HG03045 (cell line): ENCODE measurements at regions not wholly inside any gene's neighbourhood (a gene's known extent, or its start where the extent isn't known, plus 50 kb on each side); places are given as distances from the start of the nearest gene placed in this dataset.
"Not testable (repeated sequence)": the region's sequence is repeated elsewhere in the genome, so short reads cannot be mapped to it uniquely, and the experiment has no call there.

Source experiments
- ATAC-seq: cut with Tn5 transposase; IDR thresholded peaks from one replicate; pipeline ENCODE4 v1.9.1; 2021; ENCODE audit warnings: mild to moderate bottlenecking, moderate library complexity; ENCODE audit not compliant: unreplicated experiment

- no peak for ATAC-seq
These were observed 194.0 kb upstream of the VWC2 start for GRCh38 chr7:49579408-49579807.

DNA sequence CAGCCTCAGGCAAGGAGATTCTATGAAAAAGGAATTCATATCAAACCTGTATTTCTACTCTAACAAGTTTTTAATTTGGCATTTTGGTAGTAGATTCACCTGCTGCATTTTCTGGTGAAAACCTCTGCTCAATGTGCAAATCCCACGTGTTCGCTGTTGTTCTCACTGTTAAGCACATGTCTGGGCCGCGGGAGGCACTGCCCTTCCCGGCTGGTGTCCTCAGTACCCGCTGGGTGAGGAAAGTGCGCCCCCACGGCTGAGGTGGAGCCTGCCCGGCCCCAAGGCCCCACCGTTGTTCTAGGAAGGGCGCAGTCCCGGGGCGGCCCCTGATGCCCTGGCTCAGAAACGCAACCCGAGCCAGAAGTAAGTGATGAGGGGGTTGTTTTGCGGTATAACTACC is 193.4 kb upstream of the VWC2 start:
- no peak for ATAC-seq

DNA sequence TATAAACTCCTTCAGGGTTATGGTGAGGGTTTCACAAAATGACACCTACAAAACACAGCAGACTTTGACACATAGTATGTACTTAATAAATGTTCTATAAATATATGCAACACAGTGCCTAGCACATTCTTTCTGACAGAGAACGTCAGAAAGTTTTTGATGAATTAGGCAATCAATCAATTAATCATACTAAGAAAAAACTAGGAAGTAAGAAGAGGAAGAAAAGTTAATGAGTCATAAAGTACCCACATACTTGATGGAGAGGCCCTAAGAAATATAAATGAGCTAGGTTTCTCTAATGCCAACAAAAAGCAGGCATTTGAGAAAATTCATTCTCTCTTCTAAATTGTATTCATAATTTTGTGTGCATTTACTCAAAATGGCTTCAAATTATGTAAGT is 192.7 kb upstream of the VWC2 start:
- no peak for ATAC-seq

DNA sequence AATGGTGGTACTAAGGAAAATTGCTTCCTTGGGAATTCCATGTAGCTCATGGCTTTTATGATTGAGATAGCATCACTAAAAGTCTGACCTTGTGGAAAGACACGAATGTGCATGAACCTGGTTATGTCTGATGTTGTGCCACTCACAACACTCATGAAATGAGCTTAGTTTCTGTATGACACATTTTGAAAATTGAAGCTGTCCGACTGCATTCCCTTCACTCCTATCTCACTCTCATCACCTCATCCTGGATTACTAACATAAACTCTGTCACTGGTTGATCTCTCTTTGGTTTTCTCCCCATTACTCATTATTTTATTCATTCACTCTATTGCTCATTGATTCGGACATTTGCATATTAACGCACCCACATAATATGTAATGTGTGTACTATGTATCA is 190.0 kb upstream of the VWC2 start:
- ATAC-seq, result no peak

DNA sequence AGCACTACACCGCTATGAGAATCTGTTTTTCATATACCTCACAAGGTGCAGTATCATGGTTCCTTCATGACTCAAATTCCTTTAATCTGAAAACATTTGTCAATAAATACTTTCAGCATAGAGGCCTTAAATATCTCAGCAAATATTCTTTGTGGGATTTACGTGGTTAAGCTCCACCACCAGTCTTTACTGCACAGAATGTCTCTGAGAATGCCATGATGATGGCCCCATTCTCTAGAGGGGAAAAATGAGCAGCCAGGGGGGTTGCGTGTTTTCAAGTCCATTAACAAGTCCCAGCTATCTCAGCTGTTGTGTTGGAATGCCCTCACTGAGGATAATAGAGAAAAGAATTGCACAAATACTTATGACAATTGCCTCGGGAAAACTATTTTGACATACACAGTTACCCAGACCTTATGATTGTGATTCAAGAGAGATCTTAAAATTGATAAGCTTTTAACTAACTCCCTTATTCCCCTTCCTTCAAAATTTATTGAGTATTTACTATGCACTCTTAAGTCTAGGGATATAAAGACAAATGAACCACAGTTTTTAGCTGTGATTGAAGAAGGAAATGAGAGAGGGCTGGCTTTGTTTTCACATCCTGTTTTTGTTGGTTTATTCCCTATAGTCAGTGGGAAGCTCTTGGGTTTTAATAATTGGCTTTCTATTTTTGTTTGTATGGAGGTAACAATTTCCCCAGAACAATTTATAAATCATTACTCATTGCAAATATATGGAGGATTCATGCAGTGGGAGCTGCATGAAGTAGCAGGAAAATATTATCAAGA is 176.5 kb upstream of the VWC2 start:
- no peak for ATAC-seq

- no peak for ATAC-seq
These were observed 175.6 kb upstream of the VWC2 start for GRCh38 chr7:49597805-49598204.

DNA sequence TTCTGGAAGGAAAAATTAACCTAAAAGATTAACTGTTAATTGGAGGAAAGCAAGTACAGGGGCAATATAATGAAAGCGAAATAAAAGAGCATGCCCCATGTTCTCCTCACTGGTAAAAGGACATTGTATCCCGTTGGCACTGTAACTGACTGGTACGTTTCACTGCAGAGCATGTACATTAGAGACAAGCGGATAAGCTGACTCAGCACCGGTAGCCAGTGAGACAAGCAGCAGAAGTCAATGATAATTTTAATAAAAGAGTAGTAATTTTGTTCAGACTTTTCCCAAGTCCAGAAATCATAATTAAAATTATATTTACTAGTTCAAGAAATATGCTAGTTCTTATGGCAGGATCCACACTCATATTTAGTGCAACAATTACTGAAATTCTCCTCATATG is 161.5 kb upstream of the VWC2 start:
- ATAC-seq, result no peak

DNA sequence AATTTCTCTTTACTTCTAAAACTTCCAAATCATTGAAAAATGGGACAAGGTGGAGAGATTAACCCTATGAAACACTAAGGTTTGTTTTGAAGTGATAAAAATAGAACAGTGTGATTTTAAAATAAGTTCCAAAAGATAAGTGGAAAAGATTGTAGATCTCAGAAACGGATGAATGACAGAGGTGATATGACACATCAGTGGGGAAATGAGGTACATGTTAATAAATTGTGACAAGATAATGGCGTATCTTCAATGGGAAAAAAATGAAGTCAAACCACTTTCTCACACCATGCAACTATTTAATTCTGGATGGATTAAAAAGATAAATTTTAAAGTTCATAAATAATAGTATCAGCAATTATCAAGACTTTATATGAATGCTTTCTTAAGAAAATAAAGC is 159.7 kb upstream of the VWC2 start:
- no peak for ATAC-seq

DNA sequence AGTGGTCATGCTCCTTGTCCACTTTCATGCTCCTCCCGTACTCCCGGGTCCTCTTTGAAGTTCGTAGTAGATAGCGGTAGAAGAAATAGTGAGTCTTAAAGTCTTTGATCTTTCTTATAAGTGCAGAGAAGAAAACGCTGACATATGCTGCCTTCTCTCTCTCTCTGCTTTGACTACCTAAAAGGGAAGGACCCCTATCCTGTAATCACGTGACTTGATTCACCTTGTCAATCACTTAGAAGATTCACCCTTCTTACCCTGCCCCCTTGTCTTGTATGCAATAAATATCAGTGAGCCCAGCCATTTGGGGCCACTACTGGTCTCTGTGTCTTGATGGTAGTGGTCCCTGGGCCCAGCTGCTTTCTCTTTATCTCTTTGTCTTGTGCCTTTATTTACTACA is 158.5 kb upstream of the VWC2 start:
- ATAC-seq, result not testable (repeated sequence)

- no peak for ATAC-seq
These were observed 155.4 kb upstream of the VWC2 start for GRCh38 chr7:49618028-49618427.

DNA sequence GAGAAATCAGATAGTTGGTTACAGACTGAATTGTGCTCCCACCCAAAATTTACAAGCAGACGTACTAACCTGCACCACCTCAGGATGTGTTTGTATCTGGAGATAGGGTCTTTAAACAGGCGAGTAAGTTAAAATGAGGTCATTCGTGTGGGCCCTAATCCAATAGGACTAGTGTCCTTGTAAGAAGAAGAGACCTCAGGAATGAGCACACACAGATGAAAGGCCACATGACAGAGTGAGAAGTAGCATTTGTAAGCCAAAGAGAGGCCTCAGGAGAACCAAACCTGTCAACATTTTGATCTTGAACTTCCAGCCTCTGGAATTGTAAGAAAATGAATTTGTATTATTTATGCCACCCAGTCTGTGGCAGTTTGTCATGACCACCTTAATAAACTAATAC is 149.5 kb upstream of the VWC2 start:
- ATAC-seq, result no peak

- no peak for ATAC-seq
These were observed 148.8 kb upstream of the VWC2 start for GRCh38 chr7:49624611-49625010.

DNA sequence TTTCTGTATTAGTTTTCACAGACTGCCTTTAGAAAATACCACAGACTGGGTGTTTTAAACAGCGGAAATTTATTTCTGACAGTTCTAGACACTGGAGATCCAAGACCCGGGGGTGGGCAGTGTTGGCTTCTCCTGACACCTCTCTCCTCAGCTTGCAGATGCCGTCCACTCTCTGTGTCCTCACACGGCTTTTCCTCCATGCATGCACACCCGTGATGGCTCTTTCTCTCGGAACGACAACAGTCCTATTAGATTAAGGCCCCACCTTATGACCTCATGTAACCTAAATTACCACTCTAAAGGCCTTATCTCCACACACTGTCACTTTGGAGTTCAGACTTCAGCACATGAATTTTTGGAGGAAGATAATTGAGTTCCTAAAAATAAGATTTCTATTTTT is 142.9 kb upstream of the VWC2 start:
- ATAC-seq, result no peak

- ATAC-seq, result no peak
These were observed 142.2 kb upstream of the VWC2 start for GRCh38 chr7:49631071-49631815.

DNA sequence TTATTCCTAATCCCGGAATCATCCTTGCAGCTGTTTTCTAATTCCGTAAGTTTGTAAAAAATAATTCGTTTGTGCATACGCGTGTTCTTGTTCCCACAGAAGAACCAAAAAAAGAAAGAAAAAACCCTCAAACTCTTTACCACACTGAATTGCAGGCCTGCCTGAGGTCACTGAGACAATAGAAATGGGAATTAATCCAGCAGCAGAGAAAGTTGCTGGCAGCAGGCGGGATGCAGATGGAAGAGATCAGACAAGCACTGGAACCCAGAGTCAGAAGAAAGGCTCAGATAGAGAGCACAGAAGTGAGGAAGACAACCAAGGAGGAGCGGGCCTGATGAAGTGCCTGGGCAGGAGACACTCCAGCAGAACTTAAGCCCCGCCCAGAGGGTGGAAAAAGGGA is 141.5 kb upstream of the VWC2 start:
- no peak for ATAC-seq

DNA sequence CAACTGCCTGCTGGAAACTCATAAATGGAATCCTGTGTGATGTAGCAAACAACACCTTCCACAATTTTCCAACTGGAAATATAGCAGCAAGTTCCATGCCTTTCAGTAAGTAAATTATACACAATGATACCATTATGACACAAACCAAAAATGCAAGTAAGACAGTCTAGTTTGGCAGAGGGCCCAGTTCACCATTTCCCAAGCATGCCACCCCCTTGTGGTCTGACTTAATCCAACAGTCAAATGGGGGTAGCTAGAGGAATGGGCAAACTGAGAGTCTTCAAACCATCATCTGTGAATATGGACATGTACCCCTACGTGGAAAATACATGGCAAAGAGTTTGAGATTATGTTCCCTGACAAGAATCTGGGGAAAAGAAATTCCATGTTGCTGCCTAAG is 137.6 kb upstream of the VWC2 start:
- ATAC-seq, result no peak

GRCh38 chr7:49636400-49636799 is 137.0 kb upstream of the VWC2 start:
- no peak for ATAC-seq

- ATAC-seq, result no peak
These were observed 135.3 kb upstream of the VWC2 start for GRCh38 chr7:49638166-49638565.

DNA sequence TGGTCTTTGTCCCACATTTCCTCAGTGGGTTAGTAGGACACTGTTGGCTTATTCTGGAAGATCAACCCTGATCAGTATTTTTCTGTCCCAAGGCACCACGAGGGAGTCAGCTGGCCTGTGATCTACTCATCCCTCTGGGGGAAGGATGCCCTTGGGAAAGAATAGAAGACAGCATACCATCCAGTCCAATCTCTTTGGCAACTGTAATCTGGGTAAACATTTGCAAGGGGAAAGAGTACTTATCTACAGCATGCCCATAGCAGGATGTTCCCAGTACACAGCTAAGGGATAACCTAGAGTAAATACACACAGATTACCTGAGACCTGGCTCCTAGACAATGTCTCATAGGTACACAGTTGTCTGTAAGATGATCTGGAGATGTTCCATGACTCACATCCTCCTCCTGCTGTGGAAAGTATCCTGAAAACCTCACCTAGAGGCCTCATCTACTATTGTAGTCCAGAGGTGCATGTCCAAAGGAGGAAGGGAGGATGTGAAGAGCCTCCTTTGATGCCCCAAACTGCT is 134.3 kb upstream of the VWC2 start:
- ATAC-seq, result no peak

DNA sequence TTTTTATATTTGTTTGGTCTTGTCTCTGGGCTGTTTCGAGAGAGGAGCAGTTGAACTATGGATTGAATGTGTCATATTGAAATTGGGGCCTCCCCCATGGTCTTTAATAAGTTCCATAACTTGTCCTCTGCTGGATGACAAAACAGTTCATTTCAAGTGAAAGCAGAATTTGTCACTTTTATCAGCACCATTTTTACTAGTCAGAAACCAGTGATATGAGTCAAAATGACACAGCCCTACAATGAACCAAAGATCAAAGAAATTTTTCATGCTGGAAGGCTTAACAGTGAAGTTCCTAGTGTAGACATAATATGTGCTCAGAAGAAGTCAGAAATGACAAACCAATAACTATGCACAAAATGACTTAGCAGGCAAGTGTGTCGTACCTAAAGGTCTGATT is 133.6 kb upstream of the VWC2 start:
- ATAC-seq, result no peak

- ATAC-seq, result no peak
These were observed 130.1 kb upstream of the VWC2 start for GRCh38 chr7:49643321-49643720.

DNA sequence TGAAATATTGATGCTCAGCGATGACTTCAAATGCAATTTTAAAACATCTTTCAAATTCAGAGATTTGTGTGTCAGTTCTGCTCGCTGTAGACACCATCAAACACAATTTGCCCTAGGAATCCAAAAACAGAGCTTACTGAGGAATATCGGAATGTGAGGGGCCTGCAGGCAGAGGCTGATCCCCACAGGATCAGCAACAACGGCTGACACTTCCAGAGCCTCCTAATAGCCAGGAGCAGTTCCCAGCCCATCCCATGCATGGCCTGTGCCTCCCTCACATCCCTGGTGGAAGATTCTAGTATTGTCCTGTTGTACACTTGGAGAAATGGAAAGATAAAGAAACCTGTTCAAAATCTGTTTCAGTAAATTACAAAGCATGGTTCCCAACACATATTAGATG is 129.7 kb upstream of the VWC2 start:
- ATAC-seq, result no peak
